SK-N-SH treated with all-trans-retinoic acid at 6 μM for 48 hours (cell line): ENCODE measurements at regions not wholly inside any gene's neighbourhood (a gene's known extent, or its start where the extent isn't known, plus 50 kb on each side); places are given as distances from the start of the nearest gene placed in this dataset.

Source experiments
- ATAC-seq: fragments of 200-7000 bp; cut with Tn5 transposase; 3 replicates; pipeline ENCODE4 v1.9.1; 2020; ENCODE audit warnings: mild to moderate bottlenecking, moderate library complexity
- ARNTL ChIP-seq: fragments of 450-650 bp; formaldehyde crosslinking; IDR thresholded peaks from 2 replicates; pipeline ENCODE4 v1.5.0; 2020; ENCODE audit warnings: low read depth, mild to moderate bottlenecking, moderate library complexity, borderline replicate concordance
- CSDC2 ChIP-seq: fragments of 250-450 bp; sonication (Bioruptor Pico); IDR thresholded peaks from 2 replicates; pipeline ENCODE4 v1.5.0; 2020; ENCODE audit warnings: mild to moderate bottlenecking, moderate library complexity
- CSRNP3 ChIP-seq: fragments of 250-450 bp; sonication (Bioruptor Pico); IDR thresholded peaks from 2 replicates; pipeline ENCODE4 v1.5.1; 2021; ENCODE audit warnings: mild to moderate bottlenecking, moderate library complexity
- ESRRG ChIP-seq: fragments of 250-450 bp; sonication (Bioruptor Pico); IDR thresholded peaks from 2 replicates; pipeline ENCODE4 v1.6.1; 2021; ENCODE audit warnings: mild to moderate bottlenecking
- GLIS3 ChIP-seq: fragments of 250-450 bp; sonication (Bioruptor Pico); IDR thresholded peaks from 2 replicates; pipeline ENCODE4 v1.5.0; 2020; ENCODE audit warnings: mild to moderate bottlenecking, moderate library complexity
- ISL1 ChIP-seq: fragments of 250-450 bp; sonication (Bioruptor Pico); IDR thresholded peaks from 2 replicates; pipeline ENCODE4 v2.1.2; 2022; ENCODE audit warnings: mild to moderate bottlenecking, moderate library complexity
- OSR1 ChIP-seq: fragments of 250-450 bp; sonication (Bioruptor Pico); IDR thresholded peaks from 2 replicates; pipeline ENCODE4 v1.8.0; 2022; ENCODE audit warnings: moderate library complexity, mild to moderate bottlenecking, inconsistent platforms
- POU6F1 ChIP-seq: fragments of 250-450 bp; sonication (Bioruptor Pico); IDR thresholded peaks from 2 replicates; pipeline ENCODE4 v1.8.0; 2021; ENCODE audit warnings: low read depth, mild to moderate bottlenecking, moderate library complexity, borderline replicate concordance
- PPARA ChIP-seq: fragments of 250-450 bp; sonication (Bioruptor Pico); IDR thresholded peaks from 2 replicates; pipeline ENCODE4 v1.5.0; 2020; ENCODE audit warnings: mild to moderate bottlenecking, borderline replicate concordance
- RARB ChIP-seq: fragments of 250-450 bp; sonication (Bioruptor Pico); IDR thresholded peaks from 2 replicates; pipeline ENCODE4 v1.8.0; 2021; ENCODE audit warnings: mild to moderate bottlenecking, moderate library complexity
- SNAI2 ChIP-seq: fragments of 250-450 bp; sonication (Bioruptor Pico); IDR thresholded peaks from 2 replicates; pipeline ENCODE4 v1.5.0; 2020; ENCODE audit warnings: mild to moderate bottlenecking, moderate library complexity
- TCF4 ChIP-seq: fragments of 250-450 bp; sonication (Bioruptor Pico); IDR thresholded peaks from 2 replicates; pipeline ENCODE4 v1.8.0; 2021; ENCODE audit warnings: mild to moderate bottlenecking, moderate library complexity, borderline replicate concordance
- TOX ChIP-seq: fragments of 250-450 bp; sonication (Bioruptor Pico); IDR thresholded peaks from 2 replicates; pipeline ENCODE4 v1.8.0; 2021; ENCODE audit warnings: mild to moderate bottlenecking, moderate library complexity, borderline replicate concordance
- ZC3H10 ChIP-seq: fragments of 250-450 bp; sonication (Bioruptor Pico); IDR thresholded peaks from 2 replicates; pipeline ENCODE4 v1.5.1; 2021; ENCODE audit warnings: mild to moderate bottlenecking, moderate library complexity
- ZFP3 ChIP-seq: fragments of 250-450 bp; sonication (Bioruptor Pico); IDR thresholded peaks from 2 replicates; pipeline ENCODE4 v1.5.0; 2020; ENCODE audit warnings: mild to moderate bottlenecking, moderate library complexity
- ZFP30 ChIP-seq: fragments of 450-650 bp; formaldehyde crosslinking; IDR thresholded peaks from 2 replicates; pipeline ENCODE4 v1.5.0; 2022; ENCODE audit warnings: mild to moderate bottlenecking, moderate library complexity
- ZNF565 ChIP-seq: fragments of 450-650 bp; formaldehyde crosslinking; conservative IDR thresholded peaks from 2 replicates; pipeline ENCODE4 v1.5.0; 2020; ENCODE audit warnings: low read depth, mild to moderate bottlenecking, moderate library complexity
- ZNF70 ChIP-seq: fragments of 450-650 bp; formaldehyde crosslinking; IDR thresholded peaks from 2 replicates; pipeline ENCODE4 v1.5.0; 2020; ENCODE audit warnings: mild to moderate bottlenecking, moderate library complexity
- ZNF8 ChIP-seq: fragments of 450-650 bp; formaldehyde crosslinking; IDR thresholded peaks from 2 replicates; pipeline ENCODE4 v1.5.0; 2020; ENCODE audit warnings: mild to moderate bottlenecking, moderate library complexity
- TF ChIP-seq, protein P1 (sequence below): fragments of 250-450 bp; sonication (Bioruptor Pico); IDR thresholded peaks from 2 replicates; pipeline ENCODE4 v1.5.0; 2020; ENCODE audit warnings: mild to moderate bottlenecking, moderate library complexity
- TF ChIP-seq, protein P2 (sequence below): fragments of 250-450 bp; sonication (Bioruptor Pico); IDR thresholded peaks from 2 replicates; pipeline ENCODE4 v1.8.0; 2020; ENCODE audit warnings: mild to moderate bottlenecking, moderate library complexity, borderline replicate concordance

GRCh38 chr5:3518051-3518450 lies 77.6 kb upstream of the IRX1 start (continued):
- TF ChIP-seq CSRNP3 (CRISPR knock-in tag) (no peak), GLIS3 (CRISPR knock-in tag) (no peak), ZC3H10 (CRISPR knock-in tag) (no peak)

DNA sequence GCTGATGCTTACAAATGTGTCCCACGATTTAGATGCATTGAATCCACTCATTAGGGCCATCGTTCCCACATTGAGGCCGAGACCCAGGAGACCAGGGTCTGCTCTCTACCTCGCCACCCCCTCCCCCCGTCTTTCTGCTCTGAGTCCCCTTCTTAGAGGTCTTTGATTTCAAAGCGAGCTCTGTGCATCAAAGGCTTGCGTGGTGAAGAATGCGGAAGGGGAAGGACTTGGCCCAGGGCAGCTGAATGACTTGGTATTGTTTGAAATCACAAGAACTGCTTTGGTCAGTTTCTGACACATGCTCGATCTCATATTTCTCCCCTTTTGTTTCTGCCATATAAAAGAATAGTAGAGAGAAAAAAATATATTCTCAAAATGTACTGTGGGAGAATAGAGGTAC lies 78.3 kb upstream of the IRX1 start:
- no peak for ATAC-seq
- TF ChIP-seq POU6F1 (CRISPR knock-in tag) (no peak), ZNF70 (CRISPR knock-in tag) (no peak), ZFP3 (CRISPR knock-in tag) (no peak), GLIS3 (CRISPR knock-in tag) (no peak), PPARA (CRISPR knock-in tag) (no peak), ZC3H10 (CRISPR knock-in tag) (no peak), CSDC2 (CRISPR knock-in tag) (no peak), OSR1 (CRISPR knock-in tag) (no peak), TOX (no peak), TCF4 (no peak), ZNF565 (CRISPR knock-in tag) (no peak), SNAI2 (CRISPR knock-in tag) (no peak), ZFP30 (CRISPR knock-in tag) (no peak)
- TF ChIP-seq, protein P1, sequence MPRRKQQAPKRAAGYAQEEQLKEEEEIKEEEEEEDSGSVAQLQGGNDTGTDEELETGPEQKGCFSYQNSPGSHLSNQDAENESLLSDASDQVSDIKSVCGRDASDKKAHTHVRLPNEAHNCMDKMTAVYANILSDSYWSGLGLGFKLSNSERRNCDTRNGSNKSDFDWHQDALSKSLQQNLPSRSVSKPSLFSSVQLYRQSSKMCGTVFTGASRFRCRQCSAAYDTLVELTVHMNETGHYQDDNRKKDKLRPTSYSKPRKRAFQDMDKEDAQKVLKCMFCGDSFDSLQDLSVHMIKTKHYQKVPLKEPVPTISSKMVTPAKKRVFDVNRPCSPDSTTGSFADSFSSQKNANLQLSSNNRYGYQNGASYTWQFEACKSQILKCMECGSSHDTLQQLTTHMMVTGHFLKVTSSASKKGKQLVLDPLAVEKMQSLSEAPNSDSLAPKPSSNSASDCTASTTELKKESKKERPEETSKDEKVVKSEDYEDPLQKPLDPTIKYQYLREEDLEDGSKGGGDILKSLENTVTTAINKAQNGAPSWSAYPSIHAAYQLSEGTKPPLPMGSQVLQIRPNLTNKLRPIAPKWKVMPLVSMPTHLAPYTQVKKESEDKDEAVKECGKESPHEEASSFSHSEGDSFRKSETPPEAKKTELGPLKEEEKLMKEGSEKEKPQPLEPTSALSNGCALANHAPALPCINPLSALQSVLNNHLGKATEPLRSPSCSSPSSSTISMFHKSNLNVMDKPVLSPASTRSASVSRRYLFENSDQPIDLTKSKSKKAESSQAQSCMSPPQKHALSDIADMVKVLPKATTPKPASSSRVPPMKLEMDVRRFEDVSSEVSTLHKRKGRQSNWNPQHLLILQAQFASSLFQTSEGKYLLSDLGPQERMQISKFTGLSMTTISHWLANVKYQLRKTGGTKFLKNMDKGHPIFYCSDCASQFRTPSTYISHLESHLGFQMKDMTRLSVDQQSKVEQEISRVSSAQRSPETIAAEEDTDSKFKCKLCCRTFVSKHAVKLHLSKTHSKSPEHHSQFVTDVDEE (CRISPR knock-in tag): no peak
- TF ChIP-seq, protein P2, sequence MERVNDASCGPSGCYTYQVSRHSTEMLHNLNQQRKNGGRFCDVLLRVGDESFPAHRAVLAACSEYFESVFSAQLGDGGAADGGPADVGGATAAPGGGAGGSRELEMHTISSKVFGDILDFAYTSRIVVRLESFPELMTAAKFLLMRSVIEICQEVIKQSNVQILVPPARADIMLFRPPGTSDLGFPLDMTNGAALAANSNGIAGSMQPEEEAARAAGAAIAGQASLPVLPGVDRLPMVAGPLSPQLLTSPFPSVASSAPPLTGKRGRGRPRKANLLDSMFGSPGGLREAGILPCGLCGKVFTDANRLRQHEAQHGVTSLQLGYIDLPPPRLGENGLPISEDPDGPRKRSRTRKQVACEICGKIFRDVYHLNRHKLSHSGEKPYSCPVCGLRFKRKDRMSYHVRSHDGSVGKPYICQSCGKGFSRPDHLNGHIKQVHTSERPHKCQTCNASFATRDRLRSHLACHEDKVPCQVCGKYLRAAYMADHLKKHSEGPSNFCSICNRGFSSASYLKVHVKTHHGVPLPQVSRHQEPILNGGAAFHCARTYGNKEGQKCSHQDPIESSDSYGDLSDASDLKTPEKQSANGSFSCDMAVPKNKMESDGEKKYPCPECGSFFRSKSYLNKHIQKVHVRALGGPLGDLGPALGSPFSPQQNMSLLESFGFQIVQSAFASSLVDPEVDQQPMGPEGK (CRISPR knock-in tag): no peak

GRCh38 chr5:3512361-3513095 lies 83.1 kb upstream of the IRX1 start:
- TF ChIP-seq ZNF565 (CRISPR knock-in tag) (no peak), TOX (no peak), ARNTL (CRISPR knock-in tag) (no peak), ESRRG (CRISPR knock-in tag) (no peak), ZNF70 (CRISPR knock-in tag) (no peak), ZFP3 (CRISPR knock-in tag) (no peak), SNAI2 (CRISPR knock-in tag) (no peak), CSRNP3 (CRISPR knock-in tag) (no peak), ISL1 (CRISPR knock-in tag) (no peak), ZNF8 (no peak), PPARA (CRISPR knock-in tag) (no peak), RARB (CRISPR knock-in tag) (no peak), TCF4 (no peak), ZFP30 (CRISPR knock-in tag) (no peak)
- TF ChIP-seq, protein P1 (CRISPR knock-in tag): no peak
- TF ChIP-seq, protein P2 (CRISPR knock-in tag): no peak
- TF ChIP-seq, all 23 proteins: peak for 0
- no peak for ATAC-seq
